ENCODE measurements at regions not wholly inside any gene's neighbourhood (a gene's known extent, or its start where the extent isn't known, plus 50 kb on each side); places are given as distances from the start of the nearest gene placed in this dataset.

- Histone ChIP-seq H3K27ac (ENCODE audit: low read depth in 1 of 2, low read length in 2 of 2) (no peak overlapping the region), H3K9ac (ENCODE audit: low read depth in 1 of 2, low read length in 2 of 2) (no peak overlapping the region), H3K36me3 (ENCODE audit: control insufficient read depth in 4 of 4, insufficient read depth in 3 of 4, low read depth in 1 of 4, low read length in 3 of 4) (no peaks in the 10 kb centered on the region), H3K4me3 (ENCODE audit: low read depth in 1 of 3, low read length in 3 of 3) (no peak overlapping the region), H3K9me3 (ENCODE audit: control insufficient read depth in 4 of 4, low read length in 3 of 4) (no peaks in the 10 kb centered on the region), H3K4me1 (ENCODE audit: control insufficient read depth in 4 of 4, insufficient read depth in 4 of 4, low read length in 3 of 4) (no peaks in the 10 kb centered on the region), H3K27me3 (ENCODE audit: control insufficient read depth in 4 of 4, insufficient read depth in 4 of 4, low read length in 3 of 4) (no peaks in the 10 kb centered on the region)
- no peak for TF ChIP-seq MAX (IDR thresholded peaks at IDR 0.05)
- no peak for DNase-seq (ENCODE audit: low spot score)
- 83% methylated on average over 5 of the region's 5 CpGs for WGBS
Measured at GRCh38 chr3:181328346-181328745, 338.8 kb upstream of the DNAJC19 start.

GRCh38 chr3:181327349-181327748 is 337.8 kb upstream of the DNAJC19 start:
- no peak for DNase-seq (ENCODE audit: low spot score)

More at GRCh38 chr3:181327349-181327748, 337.8 kb upstream of the DNAJC19 start:
- H3K27ac ChIP-seq (ENCODE audit: low read depth in 1 of 2, low read length in 2 of 2), result no peak overlapping the region
- H3K27me3 ChIP-seq (ENCODE audit: control insufficient read depth in 4 of 4, insufficient read depth in 4 of 4, low read length in 3 of 4), result no peaks in the 10 kb centered on the region
- no peaks in the 10 kb centered on the region for H3K9me3 ChIP-seq (ENCODE audit: control insufficient read depth in 4 of 4, low read length in 3 of 4)
- WGBS, result 51% methylated on average over 4 of the region's 4 CpGs
- no peaks in the 10 kb centered on the region for H3K36me3 ChIP-seq (ENCODE audit: control insufficient read depth in 4 of 4, insufficient read depth in 3 of 4, low read depth in 1 of 4, low read length in 3 of 4)
- H3K4me3 ChIP-seq (ENCODE audit: low read depth in 1 of 3, low read length in 3 of 3), result no peak overlapping the region
- H3K9ac ChIP-seq (ENCODE audit: low read depth in 1 of 2, low read length in 2 of 2), result no peak overlapping the region
- TF ChIP-seq TAF1 (conservative IDR thresholded peaks at IDR 0.05) (no peak), FOXA2 (IDR thresholded peaks at IDR 0.05) (no peak), ZBTB33 (IDR thresholded peaks at IDR 0.05) (no peak), MAX (IDR thresholded peaks at IDR 0.05) (no peak), SP1 (IDR thresholded peaks at IDR 0.05) (no peak), NR2F2 (IDR thresholded peaks at IDR 0.05) (no peak), GABPA (IDR thresholded peaks at IDR 0.05 in 1 of 2, conservative IDR thresholded peaks at IDR 0.05 in 1 of 2) (no peak), ATF3 (IDR thresholded peaks at IDR 0.05) (no peak), RAD21 (IDR thresholded peaks at IDR 0.05) (no peak), YY1 (IDR thresholded peaks at IDR 0.05) (no peak), CTCF (IDR thresholded peaks at IDR 0.05; ENCODE audit: low read depth, low read length, missing input control) (no peak), REST (IDR thresholded peaks at IDR 0.05) (no peak), HNF4A (conservative IDR thresholded peaks at IDR 0.05) (no peak), EGR1 (IDR thresholded peaks at IDR 0.05; ENCODE audit: low read depth in 2 of 2) (no peak), FOXA1 (IDR thresholded peaks at IDR 0.05) (no peak), JUND (IDR thresholded peaks at IDR 0.05) (no peak), RXRA (IDR thresholded peaks at IDR 0.05) (no peak), HNF4G (IDR thresholded peaks at IDR 0.05) (no peak)
- no peaks in the 10 kb centered on the region for H3K4me1 ChIP-seq (ENCODE audit: control insufficient read depth in 4 of 4, insufficient read depth in 4 of 4, low read length in 3 of 4)
